ENCODE measurements at regions not wholly inside any gene's neighbourhood (a gene's known extent, or its start where the extent isn't known, plus 50 kb on each side); places are given as distances from the start of the nearest gene placed in this dataset.

DNA sequence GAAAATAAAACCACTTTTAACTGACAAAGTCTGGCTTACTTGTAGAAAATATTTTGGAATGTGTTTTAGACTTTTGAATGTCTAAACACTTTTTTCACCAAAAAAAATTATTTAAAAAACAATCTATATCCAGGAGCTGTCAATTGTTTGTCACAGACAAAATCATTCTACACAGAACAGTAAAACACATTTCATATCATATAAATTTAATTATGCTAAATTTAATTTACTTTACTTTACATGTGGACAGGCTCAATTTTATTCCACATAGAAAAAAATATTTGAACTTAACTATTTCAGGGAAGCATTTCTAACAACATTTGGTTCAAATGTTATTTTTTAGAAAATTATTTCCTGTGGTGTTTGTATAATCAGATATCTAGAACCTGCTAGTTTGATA lies 1417.0 kb downstream of the ZPLD1 start:
- Mint-ChIP-seq H3K27ac (ENCODE audit: unreplicated experiment) (no peak overlapping the region), H3K27me3 (ENCODE audit: unreplicated experiment) (peaks cover 6% of the 10 kb centered on the region), H3K4me3 (ENCODE audit: unreplicated experiment) (no peak overlapping the region), H3K4me1 (ENCODE audit: unreplicated experiment) (no peaks in the 10 kb centered on the region), H3K36me3 (ENCODE audit: unreplicated experiment) (no peaks in the 10 kb centered on the region), H3K9me3 (ENCODE audit: unreplicated experiment) (no peaks in the 10 kb centered on the region)
- DNase-seq (ENCODE audit: extremely low spot score, unreplicated experiment): no peak
- TF ChIP-seq, protein P1, sequence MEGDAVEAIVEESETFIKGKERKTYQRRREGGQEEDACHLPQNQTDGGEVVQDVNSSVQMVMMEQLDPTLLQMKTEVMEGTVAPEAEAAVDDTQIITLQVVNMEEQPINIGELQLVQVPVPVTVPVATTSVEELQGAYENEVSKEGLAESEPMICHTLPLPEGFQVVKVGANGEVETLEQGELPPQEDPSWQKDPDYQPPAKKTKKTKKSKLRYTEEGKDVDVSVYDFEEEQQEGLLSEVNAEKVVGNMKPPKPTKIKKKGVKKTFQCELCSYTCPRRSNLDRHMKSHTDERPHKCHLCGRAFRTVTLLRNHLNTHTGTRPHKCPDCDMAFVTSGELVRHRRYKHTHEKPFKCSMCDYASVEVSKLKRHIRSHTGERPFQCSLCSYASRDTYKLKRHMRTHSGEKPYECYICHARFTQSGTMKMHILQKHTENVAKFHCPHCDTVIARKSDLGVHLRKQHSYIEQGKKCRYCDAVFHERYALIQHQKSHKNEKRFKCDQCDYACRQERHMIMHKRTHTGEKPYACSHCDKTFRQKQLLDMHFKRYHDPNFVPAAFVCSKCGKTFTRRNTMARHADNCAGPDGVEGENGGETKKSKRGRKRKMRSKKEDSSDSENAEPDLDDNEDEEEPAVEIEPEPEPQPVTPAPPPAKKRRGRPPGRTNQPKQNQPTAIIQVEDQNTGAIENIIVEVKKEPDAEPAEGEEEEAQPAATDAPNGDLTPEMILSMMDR (IDR thresholded peaks at IDR 0.05): no peak

DNA sequence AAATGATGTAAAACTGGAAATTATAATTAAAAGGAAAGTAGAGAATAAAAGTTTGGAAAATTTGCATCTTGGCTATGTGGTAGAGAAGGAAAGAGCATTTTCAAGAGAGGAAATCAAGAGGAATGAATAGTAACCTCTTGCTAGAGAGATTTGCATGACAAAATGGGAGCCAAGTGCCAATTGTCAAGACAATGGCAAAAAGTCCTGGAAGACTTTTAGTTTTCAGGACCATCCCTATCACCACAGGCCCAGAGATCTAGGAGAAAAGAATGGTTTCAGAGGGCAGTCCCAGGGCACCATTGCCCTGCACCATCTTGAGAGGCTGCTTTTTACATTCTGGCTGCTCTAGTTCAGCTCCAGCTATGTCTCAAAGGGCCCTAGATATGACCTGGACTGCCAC lies 1427.6 kb downstream of the ZPLD1 start:
- Mint-ChIP-seq H3K4me1 (ENCODE audit: unreplicated experiment) (no peaks in the 10 kb centered on the region), H3K27me3 (ENCODE audit: unreplicated experiment) (peaks cover 33% of the 10 kb centered on the region), H3K36me3 (ENCODE audit: unreplicated experiment) (no peaks in the 10 kb centered on the region), H3K4me3 (ENCODE audit: unreplicated experiment) (no peak overlapping the region), H3K9me3 (ENCODE audit: unreplicated experiment) (no peaks in the 10 kb centered on the region), H3K27ac (ENCODE audit: unreplicated experiment) (no peak overlapping the region)
- TF ChIP-seq, protein P1 (IDR thresholded peaks at IDR 0.05): no peak
- DNase-seq (ENCODE audit: extremely low spot score, unreplicated experiment): no peak

DNA sequence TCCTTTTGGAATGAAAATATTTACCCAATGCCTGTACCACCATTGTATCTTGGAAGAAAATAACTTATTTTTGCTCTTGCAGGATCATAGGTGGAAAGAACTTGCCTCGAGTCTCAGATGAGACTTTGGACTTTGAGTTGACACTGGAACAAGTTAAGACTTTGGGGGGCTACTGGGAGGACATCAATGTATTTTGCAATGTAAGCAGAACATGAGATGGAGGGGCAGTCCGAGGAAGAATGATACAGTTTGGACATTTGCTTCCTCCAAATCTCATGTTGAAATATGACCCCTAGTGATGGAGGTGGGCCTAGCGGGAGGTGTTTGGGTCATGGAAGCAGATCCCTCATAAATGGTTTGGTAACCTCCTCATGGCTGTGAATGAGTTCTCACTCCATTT lies 1428.6 kb downstream of the ZPLD1 start:
- Mint-ChIP-seq H3K4me1 (ENCODE audit: unreplicated experiment) (no peaks in the 10 kb centered on the region), H3K4me3 (ENCODE audit: unreplicated experiment) (no peak overlapping the region), H3K27ac (ENCODE audit: unreplicated experiment) (no peak overlapping the region), H3K36me3 (ENCODE audit: unreplicated experiment) (no peaks in the 10 kb centered on the region), H3K9me3 (ENCODE audit: unreplicated experiment) (no peaks in the 10 kb centered on the region), H3K27me3 (ENCODE audit: unreplicated experiment) (peaks cover 36% of the 10 kb centered on the region)
- TF ChIP-seq, protein P1 (IDR thresholded peaks at IDR 0.05): no peak
- no peak for DNase-seq (ENCODE audit: extremely low spot score, unreplicated experiment)

DNA sequence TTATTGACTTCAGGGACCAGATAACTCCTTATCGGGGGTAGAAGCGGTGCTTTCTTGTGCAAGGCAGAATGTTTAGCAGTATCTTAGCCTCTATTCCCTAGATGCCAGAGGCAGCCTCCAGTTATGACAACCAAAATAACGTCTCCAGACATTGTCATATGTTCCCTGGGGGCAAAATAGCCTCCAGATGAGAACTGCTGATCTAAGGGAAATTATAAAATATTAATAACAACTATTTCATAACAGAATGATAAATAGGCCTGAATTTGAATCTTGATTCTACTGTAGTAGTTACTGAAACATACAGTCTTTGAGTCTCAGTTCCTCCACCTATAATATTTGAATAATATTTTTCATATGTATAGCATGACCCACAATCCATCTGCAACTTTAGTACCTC lies 1431.3 kb downstream of the ZPLD1 start:
- no peak overlapping the region for H3K27ac Mint-ChIP-seq (ENCODE audit: unreplicated experiment)
- no peak for DNase-seq (ENCODE audit: extremely low spot score, unreplicated experiment)
- H3K4me3 Mint-ChIP-seq (ENCODE audit: unreplicated experiment): no peak overlapping the region
- H3K9me3 Mint-ChIP-seq (ENCODE audit: unreplicated experiment): no peaks in the 10 kb centered on the region
- no peaks in the 10 kb centered on the region for H3K4me1 Mint-ChIP-seq (ENCODE audit: unreplicated experiment)
- H3K36me3 Mint-ChIP-seq (ENCODE audit: unreplicated experiment): no peaks in the 10 kb centered on the region
- H3K27me3 Mint-ChIP-seq (ENCODE audit: unreplicated experiment): peaks cover 32% of the 10 kb centered on the region
- TF ChIP-seq, protein P1 (IDR thresholded peaks at IDR 0.05): no peak

DNA sequence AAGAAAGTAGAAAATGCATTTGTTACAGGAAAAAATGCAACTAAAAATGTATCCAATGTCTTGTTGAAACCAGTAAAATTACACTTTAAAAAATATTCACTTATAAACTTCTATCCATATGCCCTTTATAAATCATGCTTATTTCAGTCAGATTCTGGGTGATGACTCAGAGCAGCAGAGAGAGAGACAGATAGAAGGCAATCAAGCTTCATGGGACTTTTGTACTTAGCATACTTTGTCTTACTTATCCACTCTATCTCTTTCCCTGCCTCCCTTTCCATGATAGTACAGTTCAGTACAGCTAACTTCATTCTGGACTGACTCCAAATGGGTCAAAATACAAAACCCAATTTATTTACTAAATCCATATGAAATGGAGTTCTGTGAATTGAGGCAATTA lies 1438.2 kb downstream of the ZPLD1 start:
- no peaks in the 10 kb centered on the region for H3K9me3 Mint-ChIP-seq (ENCODE audit: unreplicated experiment)
- no peak overlapping the region for H3K4me3 Mint-ChIP-seq (ENCODE audit: unreplicated experiment)
- no peak for DNase-seq (ENCODE audit: extremely low spot score, unreplicated experiment)
- no peak overlapping the region for H3K27ac Mint-ChIP-seq (ENCODE audit: unreplicated experiment)
- H3K27me3 Mint-ChIP-seq (ENCODE audit: unreplicated experiment): peaks cover 43% of the 10 kb centered on the region
- H3K36me3 Mint-ChIP-seq (ENCODE audit: unreplicated experiment): no peaks in the 10 kb centered on the region
- no peaks in the 10 kb centered on the region for H3K4me1 Mint-ChIP-seq (ENCODE audit: unreplicated experiment)
- TF ChIP-seq, protein P1 (IDR thresholded peaks at IDR 0.05): no peak
